ENCODE measurements at regions not wholly inside any gene's neighbourhood (a gene's known extent, or its start where the extent isn't known, plus 50 kb on each side); places are given as distances from the start of the nearest gene placed in this dataset.
A peak's percentile ranks its signal among the peaks of the same experiment; 100 is the strongest.

- no peaks in the 10 kb centered on the region for H3K9me3 ChIP-seq
- DNase-seq (no peak), ATAC-seq (ENCODE audit: low FRiP score in 2 of 2) (no peak)
- H3K4me1 ChIP-seq, result no peaks in the 10 kb centered on the region
- H3K4me3 ChIP-seq, result no peak overlapping the region
- H3K36me3 ChIP-seq, result no peaks in the 10 kb centered on the region
- H3K27ac ChIP-seq, result no peak overlapping the region
- WGBS, 2 donors, result 72 to 79% methylated on average over 3 of the region's 3 CpGs
- TF ChIP-seq CTCF (IDR thresholded peaks at IDR 0.05), result no peak
- no peak for TF ChIP-seq POLR2AphosphoS5 (IDR thresholded peaks at IDR 0.05)
- TF ChIP-seq POLR2A (IDR thresholded peaks at IDR 0.05), result no peak
- TF ChIP-seq EP300 (IDR thresholded peaks at IDR 0.05), result no peak
- no peaks in the 10 kb centered on the region for H3K27me3 ChIP-seq
These were observed 425.5 kb downstream of the GXYLT1 start for GRCh38 chr12:41719214-41719613.

DNA sequence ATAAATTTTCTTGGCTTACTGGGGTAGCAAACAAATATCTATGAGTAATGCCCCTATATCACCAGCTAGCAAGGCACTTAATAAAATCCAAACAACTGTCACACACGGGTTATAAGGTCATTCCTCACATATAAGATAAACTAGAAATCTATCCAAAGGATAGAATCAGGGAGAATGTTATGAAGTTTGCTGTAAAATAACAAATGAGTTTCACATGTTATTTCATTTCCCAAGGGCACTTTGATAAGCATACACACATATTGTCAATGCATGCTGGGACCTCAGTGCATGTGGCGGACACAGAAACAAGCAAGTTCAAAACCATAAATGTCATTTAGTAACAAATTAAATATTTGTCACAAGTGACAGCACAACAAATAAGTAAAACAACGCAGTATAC lies 429.4 kb downstream of the GXYLT1 start:
- Histone ChIP-seq H3K27me3 (no peaks in the 10 kb centered on the region), H3K4me1 (no peaks in the 10 kb centered on the region), H3K9me3 (no peaks in the 10 kb centered on the region), H3K36me3 (no peaks in the 10 kb centered on the region), H3K4me3 (no peak overlapping the region), H3K27ac (no peak overlapping the region)
- WGBS, 2 donors, result 76 to 82% methylated on average over 3 of the region's 3 CpGs
- DNase-seq (no peak), ATAC-seq (ENCODE audit: low FRiP score in 2 of 2) (no peak)
- no peak for TF ChIP-seq EP300 (IDR thresholded peaks at IDR 0.05)
- no peak for TF ChIP-seq CTCF (IDR thresholded peaks at IDR 0.05)
- no peak for TF ChIP-seq POLR2AphosphoS5 (IDR thresholded peaks at IDR 0.05)
- no peak for TF ChIP-seq POLR2A (IDR thresholded peaks at IDR 0.05)

DNA sequence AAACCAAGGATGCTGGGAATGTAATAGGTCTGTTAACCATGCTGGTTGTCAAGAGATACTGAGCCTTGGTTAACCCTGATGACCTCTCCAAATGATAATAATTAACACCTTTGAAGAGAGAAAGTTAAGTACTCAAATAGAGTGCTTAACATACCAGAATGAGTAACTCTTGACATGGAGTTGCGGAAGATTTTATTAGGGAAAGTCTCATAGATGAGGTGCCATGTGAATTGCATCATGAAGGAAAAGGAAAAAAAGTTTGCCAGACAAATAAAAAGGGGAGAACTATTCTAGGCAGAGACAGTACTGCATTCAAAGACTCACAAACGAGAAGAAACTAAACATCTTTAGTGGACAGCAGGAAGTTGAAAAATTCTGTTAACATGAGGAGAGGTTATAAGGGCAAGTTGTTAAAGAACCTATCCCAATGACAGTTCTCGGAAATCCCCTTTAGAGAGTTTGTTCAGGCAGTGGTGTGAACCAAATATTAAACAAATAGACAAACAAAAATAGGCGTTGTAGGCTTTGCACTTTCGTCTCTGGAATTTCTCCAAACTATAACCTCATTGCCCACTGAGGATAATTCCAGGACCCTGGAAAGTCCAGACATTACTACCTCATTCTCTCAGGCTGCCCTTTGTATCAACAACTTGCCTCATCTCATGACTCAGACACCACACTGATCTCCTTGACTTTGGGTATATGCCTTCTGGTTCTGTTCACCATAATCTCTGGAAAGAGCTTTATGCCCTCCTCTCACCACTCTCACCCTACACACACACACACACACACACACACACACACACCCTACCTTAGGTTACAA lies 435.0 kb downstream of the GXYLT1 start:
- Histone ChIP-seq H3K36me3 (no peaks in the 10 kb centered on the region), H3K4me1 (peaks cover 0 to 12% (median 11%) of the 10 kb centered on the region in 4 donors), H3K9me3 (no peaks in the 10 kb centered on the region), H3K27me3 (no peaks in the 10 kb centered on the region), H3K27ac (peak overlapping the region in 1 of 4 donors; percentile 36), H3K4me3 (no peak overlapping the region)
- ATAC-seq (ENCODE audit: low FRiP score in 2 of 2) (peak; percentile 76 to 94), DNase-seq (no peak)
- TF ChIP-seq POLR2A (IDR thresholded peaks at IDR 0.05), result no peak
- no peak for TF ChIP-seq EP300 (IDR thresholded peaks at IDR 0.05)
- no peak for TF ChIP-seq POLR2AphosphoS5 (IDR thresholded peaks at IDR 0.05)
- TF ChIP-seq CTCF (IDR thresholded peaks at IDR 0.05), result no peak
- WGBS, 2 donors, result 22 to 39% methylated on average over 5 of the region's 5 CpGs

GRCh38 chr12:41709012-41709411 lies 435.7 kb downstream of the GXYLT1 start:
- 71 to 79% methylated on average over 3 of the region's 3 CpGs for WGBS, 2 donors
- H3K27me3 ChIP-seq, result no peaks in the 10 kb centered on the region
- DNase-seq, result no peak

More at GRCh38 chr12:41709012-41709411, 435.7 kb downstream of the GXYLT1 start:
- Histone ChIP-seq H3K4me1 (peaks cover 0 to 12% (median 11%) of the 10 kb centered on the region in 4 donors), H3K27ac (no peak overlapping the region), H3K36me3 (no peaks in the 10 kb centered on the region), H3K9me3 (no peaks in the 10 kb centered on the region), H3K4me3 (no peak overlapping the region)
- no peak for ATAC-seq (ENCODE audit: low FRiP score in 2 of 2)
- TF ChIP-seq POLR2A (IDR thresholded peaks at IDR 0.05) (no peak), POLR2AphosphoS5 (IDR thresholded peaks at IDR 0.05) (no peak), CTCF (IDR thresholded peaks at IDR 0.05) (no peak), EP300 (IDR thresholded peaks at IDR 0.05) (no peak)
